Activated CD4-positive, alpha-beta T cell treated with anti-CD3 and anti-CD28 coated beads for 36 hours (primary cell): ENCODE measurements at regions not wholly inside any gene's neighbourhood (a gene's known extent, or its start where the extent isn't known, plus 50 kb on each side); places are given as distances from the start of the nearest gene placed in this dataset.

Experiments used
- ATAC-seq: fragments of 200-7000 bp; cut with Tn5 transposase; one replicate; pipeline ENCODE4 v1.10.0; 2021; ENCODE audit warnings: mild to moderate bottlenecking, moderate library complexity
- CTCF ChIA-PET: fragments of 350-600 bp; sonication (Branson Sonifier 250); formaldehyde crosslinking; loops from one replicate; lab custom pipeline; 2021; ENCODE audit warnings: antibody characterized with exemption; lab: Charles Lee
- POLR2A ChIA-PET: fragments of 350-600 bp; sonication (Branson Sonifier 250); formaldehyde crosslinking; loops from one replicate; lab custom pipeline; 2021; ENCODE audit warnings: antibody characterized with exemption, inconsistent platforms; lab: Charles Lee
- DNase-seq: peaks from one replicate; pipeline ENCODE4 v3.0.0-alpha.2; 2020
- H3K27ac Mint-ChIP-seq: one replicate; pipeline ENCODE4 v1.8.0; 2021; ENCODE audit warnings: mixed read lengths
- H3K27me3 Mint-ChIP-seq: one replicate; pipeline ENCODE4 v1.8.0; 2021; ENCODE audit warnings: mixed read lengths
- H3K36me3 Mint-ChIP-seq: one replicate; pipeline ENCODE4 v1.8.0; 2021; ENCODE audit warnings: low read depth, mixed read lengths
- H3K4me1 Mint-ChIP-seq: one replicate; pipeline ENCODE4 v1.8.0; 2021; ENCODE audit warnings: mixed read lengths
- H3K4me3 Mint-ChIP-seq: one replicate; pipeline ENCODE4 v1.8.0; 2021; ENCODE audit warnings: mild to moderate bottlenecking, moderate library complexity, mixed read lengths
- H3K9me3 Mint-ChIP-seq: one replicate; pipeline ENCODE4 v1.8.0; 2021; ENCODE audit warnings: low read depth, mixed read lengths
- intact Hi-C, 2 experiments: fragments of 100-400 bp; cut with DNase I in 1 of 2; cut with micrococcal nuclease in 1 of 2; formaldehyde crosslinking; loops; one replicate each; pipeline versions ENCODE4 v1.14.2 to v1.15.1; 2022 to 2024; cut with DNase I, micrococcal nuclease

DNA sequence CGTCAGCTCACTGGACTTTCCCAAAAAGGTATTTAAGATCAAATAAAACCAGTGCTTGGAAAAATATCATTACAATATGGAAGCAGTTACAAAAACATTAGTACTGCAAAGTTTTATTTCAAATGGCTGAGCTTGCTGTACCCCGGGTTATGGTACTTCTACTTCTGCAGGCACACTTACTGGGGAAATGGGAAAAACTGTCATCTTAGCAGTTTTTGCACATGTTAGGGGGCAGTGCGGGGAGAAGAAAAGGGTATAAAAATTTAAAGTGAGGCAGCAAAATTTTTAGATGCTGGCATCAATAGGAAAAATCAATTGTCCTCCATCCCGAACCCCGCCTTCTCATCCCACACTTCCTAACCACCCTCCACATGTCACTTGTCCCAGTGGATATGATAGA lies 133.4 kb downstream of the ATG4C start:
- Mint-ChIP-seq H3K4me3 (no peak overlapping the region), H3K27me3 (peaks cover 8% of the 10 kb centered on the region), H3K36me3 (no peaks in the 10 kb centered on the region), H3K9me3 (no peaks in the 10 kb centered on the region), H3K4me1 (no peaks in the 10 kb centered on the region), H3K27ac (no peak overlapping the region)
- POLR2A ChIA-PET = no interaction called here
- CTCF ChIA-PET = interaction anchor here (1.1 kb wide), 1 partner anchor 11 kb away, joined by 3 read pairs; no protein-coding TSS in a partner anchor
- ATAC-seq = no peak
- DNase-seq = no peak
- intact Hi-C loops = no loop called here

DNA sequence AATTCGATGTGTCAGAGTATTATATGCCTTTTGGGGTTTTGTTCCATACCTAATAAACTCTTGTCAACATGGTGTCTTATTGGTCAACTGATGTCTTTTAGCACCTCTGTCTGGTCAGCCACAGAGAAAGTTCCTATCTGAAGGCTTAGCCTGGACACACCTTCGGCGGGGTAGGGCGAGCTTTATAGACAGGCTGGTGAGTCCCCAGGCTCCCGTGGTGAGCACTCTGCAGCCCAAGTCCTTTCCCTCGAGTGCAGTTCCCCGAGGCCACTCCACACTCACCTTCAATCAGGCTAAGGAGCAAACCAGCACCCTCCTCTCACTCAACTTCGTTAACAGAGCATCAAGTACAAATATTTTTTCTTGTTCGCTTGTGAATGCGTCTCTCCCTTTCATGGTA lies 133.9 kb downstream of the ATG4C start:
- Mint-ChIP-seq H3K4me1 (no peaks in the 10 kb centered on the region), H3K27me3 (peaks cover 9% of the 10 kb centered on the region), H3K4me3 (no peak overlapping the region), H3K36me3 (no peaks in the 10 kb centered on the region), H3K27ac (no peak overlapping the region), H3K9me3 (no peaks in the 10 kb centered on the region)
- DNase-seq (no peak), ATAC-seq (no peak)
- intact Hi-C loops = no loop called here
- ChIA-PET CTCF (interaction anchor here (1.1 kb wide), 1 partner anchor 12 kb away, joined by 3 read pairs; no protein-coding TSS in a partner anchor), POLR2A (no interaction called here)

- no peaks in the 10 kb centered on the region for H3K4me1 Mint-ChIP-seq
- intact Hi-C loops = no loop called here
- H3K27ac Mint-ChIP-seq = no peak overlapping the region
- POLR2A ChIA-PET = no interaction called here
- peaks cover 10% of the 10 kb centered on the region for H3K27me3 Mint-ChIP-seq
- ATAC-seq (no peak), DNase-seq (no peak)
- no peak overlapping the region for H3K4me3 Mint-ChIP-seq
- H3K9me3 Mint-ChIP-seq = no peaks in the 10 kb centered on the region
- no peaks in the 10 kb centered on the region for H3K36me3 Mint-ChIP-seq
- CTCF ChIA-PET = no interaction called here
Observed at GRCh38 chr1:62918700-62919099, 134.8 kb downstream of the ATG4C start.

DNA sequence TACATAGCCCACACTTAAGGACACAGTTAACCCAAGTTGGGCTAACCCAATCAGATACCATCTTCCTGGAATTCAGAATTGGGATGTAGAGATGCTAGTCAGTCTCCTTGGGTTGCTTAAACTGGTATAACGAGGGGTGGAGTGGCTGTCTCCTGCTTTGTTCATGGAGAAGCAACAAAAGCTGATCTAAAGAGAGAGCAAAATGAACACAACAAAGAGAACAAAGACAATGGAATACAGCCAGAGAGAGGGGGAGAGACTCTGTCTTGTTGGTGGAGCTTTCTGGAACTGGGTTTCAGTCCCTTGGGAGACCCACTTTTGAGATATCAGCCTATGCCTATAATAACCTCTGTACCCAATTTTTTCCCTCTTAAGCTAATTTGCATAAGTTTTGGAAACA lies 138.1 kb downstream of the ATG4C start:
- H3K4me1 Mint-ChIP-seq = no peaks in the 10 kb centered on the region
- H3K27ac Mint-ChIP-seq = no peak overlapping the region
- peaks cover 13% of the 10 kb centered on the region for H3K27me3 Mint-ChIP-seq
- no peak overlapping the region for H3K4me3 Mint-ChIP-seq
- CTCF ChIA-PET = no interaction called here
- ATAC-seq = no peak
- POLR2A ChIA-PET = no interaction called here
- no peaks in the 10 kb centered on the region for H3K9me3 Mint-ChIP-seq
- no peak for DNase-seq
- no peaks in the 10 kb centered on the region for H3K36me3 Mint-ChIP-seq
- intact Hi-C loops = no loop called here

DNA sequence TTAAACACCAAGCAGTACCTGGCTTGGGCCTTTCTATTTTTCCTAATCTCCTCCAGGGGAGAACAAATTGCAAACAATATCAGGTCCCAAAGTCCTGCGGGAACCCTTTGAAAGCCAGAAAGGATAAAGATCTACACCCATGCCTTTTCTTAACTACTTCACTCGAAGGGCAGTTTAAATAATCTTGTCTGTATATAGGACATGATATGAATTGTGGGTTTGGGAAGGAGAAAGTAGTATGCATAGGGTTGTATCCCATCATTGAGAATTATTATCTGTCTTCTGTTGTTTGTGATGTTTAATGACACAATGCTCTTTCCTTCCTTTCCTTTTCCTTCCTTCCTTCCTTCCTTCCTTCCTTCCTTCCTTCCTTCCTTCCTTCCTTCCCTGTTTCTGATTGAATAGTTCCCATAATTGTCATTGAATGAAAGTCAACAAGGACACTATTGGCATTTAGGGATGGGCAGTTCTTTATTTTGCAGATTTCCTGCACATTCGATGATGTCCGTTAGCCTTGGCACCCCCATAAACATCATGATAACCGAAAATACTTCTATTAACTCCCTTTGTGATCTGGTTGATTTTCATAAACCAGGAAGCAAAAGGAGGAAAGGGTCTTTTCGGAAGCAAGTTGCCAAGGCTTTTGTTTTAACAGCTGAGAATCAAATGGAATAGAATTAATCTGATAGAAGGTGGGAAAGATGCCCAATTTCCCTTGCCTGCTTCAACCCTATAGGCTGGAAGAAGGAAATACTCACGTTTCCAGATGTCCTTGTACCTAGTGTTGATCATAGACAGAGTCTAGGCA lies 141.3 kb downstream of the ATG4C start:
- H3K9me3 Mint-ChIP-seq = no peaks in the 10 kb centered on the region
- no peaks in the 10 kb centered on the region for H3K36me3 Mint-ChIP-seq
- no peak for DNase-seq
- intact Hi-C loops = no loop called here
- no peak overlapping the region for H3K4me3 Mint-ChIP-seq
- H3K27ac Mint-ChIP-seq = no peak overlapping the region
- H3K27me3 Mint-ChIP-seq = peaks cover 12% of the 10 kb centered on the region
- ChIA-PET CTCF (interaction anchor here (0.7 to 1.1 kb wide), 2 partner anchors 13 to 224 kb away, joined by 4 read pairs; no protein-coding TSS in a partner anchor), POLR2A (no interaction called here)
- no peaks in the 10 kb centered on the region for H3K4me1 Mint-ChIP-seq
- no peak for ATAC-seq

DNA sequence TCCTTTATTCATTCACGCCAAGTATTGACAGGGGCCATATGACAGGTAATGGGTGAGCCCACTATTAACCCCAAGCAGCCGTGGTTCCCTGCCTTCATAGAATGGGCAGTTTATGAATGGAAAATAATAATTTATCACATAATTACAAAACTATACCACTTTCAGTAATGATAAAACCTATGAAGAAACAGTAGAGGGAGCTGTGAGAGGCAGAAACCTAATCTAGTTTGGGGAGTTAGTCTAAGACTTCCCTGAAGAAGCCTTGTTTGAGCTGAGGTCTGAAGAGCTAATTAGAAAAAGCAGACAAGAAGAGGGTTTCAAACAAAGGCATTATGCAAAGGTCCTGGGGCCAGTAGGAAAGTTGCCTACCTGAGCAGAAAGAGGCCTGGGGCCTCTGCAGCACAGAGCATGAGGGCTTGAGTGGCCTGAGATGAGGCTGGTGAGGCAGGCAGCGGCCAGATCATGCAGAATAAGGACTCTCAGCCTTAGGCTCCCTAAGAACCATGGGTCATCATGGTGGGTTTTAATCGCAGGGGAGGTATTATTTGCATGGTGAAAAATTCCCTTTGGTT lies 142.8 kb downstream of the ATG4C start:
- Mint-ChIP-seq H3K4me1 (no peaks in the 10 kb centered on the region), H3K4me3 (no peak overlapping the region), H3K36me3 (no peaks in the 10 kb centered on the region), H3K27me3 (peaks cover 13% of the 10 kb centered on the region), H3K27ac (no peak overlapping the region), H3K9me3 (no peaks in the 10 kb centered on the region)
- ATAC-seq (no peak), DNase-seq (no peak)
- ChIA-PET POLR2A (no interaction called here), CTCF (interaction anchor here (0.5 to 0.9 kb wide), 2 partner anchors 21 to 67 kb away, joined by 4 to 6 read pairs; no protein-coding TSS in a partner anchor)
- intact Hi-C loops = no loop called here

DNA sequence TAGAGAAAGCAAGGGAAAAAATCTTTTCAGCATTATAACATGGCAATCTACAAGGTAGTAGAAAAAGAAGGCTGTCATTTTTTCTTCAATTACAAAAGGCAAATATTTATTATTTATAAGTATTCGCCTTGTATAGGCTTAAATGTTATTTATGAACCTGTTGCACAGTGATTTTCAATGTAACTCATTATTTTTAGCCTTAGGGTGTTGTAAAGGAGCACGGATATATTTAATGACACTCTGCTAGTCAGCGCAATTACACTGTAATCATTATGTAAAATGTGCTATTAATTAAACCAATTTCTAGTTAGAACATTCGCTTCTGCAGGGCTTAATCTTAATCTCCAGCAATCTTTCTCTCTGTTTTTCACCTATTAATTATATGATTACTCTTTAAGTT lies 145.0 kb downstream of the ATG4C start:
- intact Hi-C loops = no loop called here
- Mint-ChIP-seq H3K27me3 (peaks cover 12% of the 10 kb centered on the region), H3K4me3 (no peak overlapping the region), H3K36me3 (no peaks in the 10 kb centered on the region), H3K4me1 (no peaks in the 10 kb centered on the region), H3K27ac (no peak overlapping the region), H3K9me3 (no peaks in the 10 kb centered on the region)
- ATAC-seq = no peak
- POLR2A ChIA-PET = no interaction called here
- CTCF ChIA-PET = no interaction called here
- no peak for DNase-seq

DNA sequence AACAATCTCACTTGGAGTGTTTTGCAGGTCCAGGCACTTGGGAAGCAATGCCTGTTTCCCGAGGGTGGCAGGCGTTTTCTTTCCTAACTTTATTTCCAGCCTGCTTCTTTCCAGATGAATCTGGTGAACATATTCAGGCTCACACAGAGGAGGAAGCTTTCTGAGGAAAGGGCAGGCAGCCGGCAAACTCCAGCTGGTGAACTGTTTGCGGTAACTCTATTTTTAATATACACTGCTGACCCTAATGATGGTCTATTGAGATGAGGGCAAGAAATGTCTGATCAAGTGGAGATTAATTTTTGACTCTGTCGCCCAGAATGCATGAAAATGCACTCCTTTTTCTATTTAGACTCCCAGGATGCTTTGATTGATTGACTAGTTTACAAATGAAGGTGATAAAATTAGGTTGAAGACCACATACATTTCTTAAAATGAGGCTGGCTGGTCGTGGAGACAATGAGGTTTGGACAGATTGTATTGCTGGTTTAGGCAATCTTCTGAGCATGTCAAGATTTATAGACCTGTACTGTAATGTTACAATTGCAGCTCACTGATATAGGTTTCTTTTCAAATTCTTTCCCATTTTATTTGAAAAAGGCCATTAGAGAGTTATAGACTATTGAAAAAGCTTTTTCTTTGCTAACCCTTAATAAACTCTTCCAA lies 153.8 kb downstream of the ATG4C start:
- H3K4me3 Mint-ChIP-seq = no peak overlapping the region

GRCh38 chr1:62941780-62942179 lies 157.8 kb downstream of the ATG4C start:
- Mint-ChIP-seq H3K27ac (no peak overlapping the region), H3K9me3 (no peaks in the 10 kb centered on the region), H3K36me3 (no peaks in the 10 kb centered on the region), H3K27me3 (peaks cover 21% of the 10 kb centered on the region), H3K4me3 (no peak overlapping the region), H3K4me1 (no peaks in the 10 kb centered on the region)
- no peak for ATAC-seq
- intact Hi-C loops = no loop called here
- ChIA-PET CTCF (no interaction called here), POLR2A (no interaction called here)
- no peak for DNase-seq

More for the DNA sequence above, 153.8 kb downstream of the ATG4C start:
- ATAC-seq = no peak
- POLR2A ChIA-PET = no interaction called here
- no peaks in the 10 kb centered on the region for H3K4me1 Mint-ChIP-seq
- CTCF ChIA-PET = no interaction called here
- intact Hi-C loops = no loop called here
- H3K27me3 Mint-ChIP-seq = peaks cover 7% of the 10 kb centered on the region
- H3K9me3 Mint-ChIP-seq = no peaks in the 10 kb centered on the region
- no peaks in the 10 kb centered on the region for H3K36me3 Mint-ChIP-seq
- DNase-seq = no peak
- no peak overlapping the region for H3K27ac Mint-ChIP-seq

GRCh38 chr1:62946511-62946910 lies 162.6 kb downstream of the ATG4C start:
- Mint-ChIP-seq H3K27me3 (peaks cover 18% of the 10 kb centered on the region), H3K36me3 (no peaks in the 10 kb centered on the region), H3K27ac (no peak overlapping the region), H3K4me1 (no peaks in the 10 kb centered on the region), H3K4me3 (no peak overlapping the region), H3K9me3 (no peaks in the 10 kb centered on the region)
- DNase-seq = no peak
- intact Hi-C loops = no loop called here
- CTCF ChIA-PET = no interaction called here
- POLR2A ChIA-PET = no interaction called here
- no peak for ATAC-seq

DNA sequence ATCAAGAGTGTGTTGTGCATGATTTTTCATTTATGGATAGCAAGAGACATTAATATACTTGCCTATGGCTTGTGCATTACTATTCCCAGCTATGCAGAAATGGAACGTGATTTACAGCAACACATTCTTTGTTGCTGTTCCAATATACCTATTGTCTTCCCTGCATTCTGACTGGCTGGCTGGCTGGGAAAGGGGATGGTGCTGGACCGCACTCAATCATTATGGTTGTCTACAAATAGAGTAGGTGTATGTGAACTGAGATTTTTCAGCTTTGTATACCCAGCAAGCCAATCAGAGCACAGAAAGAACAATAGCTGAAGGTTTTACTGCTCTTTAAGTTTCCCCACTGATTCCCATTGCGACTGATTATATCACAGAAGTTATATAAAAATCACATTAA lies 167.5 kb downstream of the ATG4C start:
- Mint-ChIP-seq H3K4me3 (no peak overlapping the region), H3K27me3 (peaks cover 27% of the 10 kb centered on the region), H3K27ac (no peak overlapping the region), H3K9me3 (no peaks in the 10 kb centered on the region), H3K4me1 (no peaks in the 10 kb centered on the region), H3K36me3 (no peaks in the 10 kb centered on the region)
- ChIA-PET POLR2A (no interaction called here), CTCF (no interaction called here)
- ATAC-seq (no peak), DNase-seq (no peak)
- intact Hi-C loops = no loop called here

DNA sequence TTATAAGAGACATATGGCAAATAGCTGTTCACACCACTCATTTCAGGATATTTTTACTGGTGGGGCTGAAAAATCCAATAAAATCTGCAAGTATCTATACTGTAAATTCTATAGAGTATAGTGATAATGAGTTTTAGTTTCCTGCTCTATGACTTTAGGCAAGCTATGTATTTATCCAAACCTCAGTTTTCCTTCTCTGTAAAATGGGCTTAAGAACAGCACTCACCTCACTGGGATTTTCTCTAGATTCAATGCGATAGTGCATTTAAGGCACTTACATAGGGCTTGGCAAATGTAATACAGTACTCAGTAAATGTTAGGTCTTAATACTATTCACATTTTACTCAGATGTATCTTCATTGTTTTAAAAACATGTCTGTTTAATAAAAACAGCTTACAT lies 168.7 kb downstream of the ATG4C start:
- intact Hi-C loops = no loop called here
- no peak for ATAC-seq
- Mint-ChIP-seq H3K36me3 (no peaks in the 10 kb centered on the region), H3K9me3 (no peaks in the 10 kb centered on the region), H3K4me3 (no peak overlapping the region), H3K27me3 (peaks cover 28% of the 10 kb centered on the region), H3K4me1 (no peaks in the 10 kb centered on the region), H3K27ac (no peak overlapping the region)
- ChIA-PET CTCF (no interaction called here), POLR2A (no interaction called here)
- DNase-seq = no peak
